ENCODE measurements at regions not wholly inside any gene's neighbourhood (a gene's known extent, or its start where the extent isn't known, plus 50 kb on each side); places are given as distances from the start of the nearest gene placed in this dataset.

DNA sequence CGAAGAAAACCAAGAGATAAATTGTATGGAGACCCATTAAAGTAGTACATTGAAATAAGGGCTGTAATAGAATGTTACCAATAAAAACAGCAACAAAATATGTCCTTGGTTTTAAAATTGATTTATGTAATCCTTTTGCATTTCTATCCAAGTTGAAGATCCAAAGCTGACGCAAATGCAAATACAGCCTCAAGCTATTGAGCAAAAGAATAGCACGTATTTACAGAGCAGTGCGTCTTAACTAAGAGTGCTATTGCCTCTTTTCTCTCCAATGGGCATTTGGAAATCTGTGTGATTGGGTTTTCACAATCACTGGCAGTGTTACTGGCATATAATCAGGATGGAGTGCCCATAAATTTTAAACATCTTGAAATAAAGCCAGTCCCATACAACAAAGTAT lies 417.4 kb downstream of the TLL1 start:
- Mint-ChIP-seq H3K36me3 (no peaks in the 10 kb centered on the region), H3K27me3 (no peaks in the 10 kb centered on the region), H3K9me3 (peaks cover 0 to 1% of the 10 kb centered on the region in 2 donors), H3K27ac (no peak overlapping the region), H3K4me3 (no peak overlapping the region), H3K4me1 (no peaks in the 10 kb centered on the region)
- DNase-seq (no peak), ATAC-seq (replicated peaks) (no peak)

DNA sequence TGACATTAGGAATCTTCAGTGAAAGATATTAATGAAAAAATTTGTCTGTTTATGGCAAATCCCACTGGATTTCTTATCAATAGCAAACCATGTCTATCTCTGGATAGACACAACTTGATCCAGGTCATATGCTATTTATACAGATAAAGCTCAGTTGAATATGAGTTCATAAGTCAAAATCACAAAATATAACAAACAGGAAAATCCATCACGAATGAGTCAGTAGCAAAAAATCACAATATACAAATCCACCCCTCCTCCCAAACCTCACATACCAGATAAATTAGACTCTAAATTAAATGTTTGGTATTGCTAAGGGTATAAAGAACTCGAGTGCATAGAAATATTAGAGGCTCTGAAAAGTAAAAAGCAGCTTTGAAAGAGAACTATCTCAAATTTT lies 420.5 kb downstream of the TLL1 start:
- DNase-seq, result no peak

DNA sequence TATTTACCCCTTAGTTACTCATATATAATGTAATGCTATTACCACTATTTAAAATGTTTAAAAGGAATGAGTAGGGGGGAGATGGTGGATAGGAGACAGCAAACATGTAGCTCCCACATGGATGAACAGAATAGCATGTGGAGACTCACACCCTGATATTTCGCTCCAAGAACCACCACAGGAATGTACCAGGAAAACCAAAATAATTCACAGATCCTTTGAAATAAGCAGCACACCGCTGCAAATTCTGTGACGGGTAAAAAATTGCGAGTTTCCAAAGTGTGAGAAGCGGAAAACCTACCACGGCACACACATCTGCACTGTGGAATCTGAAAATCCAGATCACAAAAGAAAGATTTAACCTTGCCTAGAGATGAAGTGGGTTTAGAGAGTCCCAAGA lies 428.2 kb downstream of the TLL1 start:
- ATAC-seq (replicated peaks), result no peak
- Mint-ChIP-seq H3K4me1 (no peaks in the 10 kb centered on the region), H3K9me3 (peaks cover under 1 to 4% of the 10 kb centered on the region in 2 donors), H3K4me3 (no peak overlapping the region), H3K27ac (no peak overlapping the region), H3K27me3 (no peaks in the 10 kb centered on the region), H3K36me3 (no peaks in the 10 kb centered on the region)
- DNase-seq, result no peak

More for the DNA sequence above, 420.5 kb downstream of the TLL1 start:
- no peak overlapping the region for H3K27ac Mint-ChIP-seq
- ATAC-seq (replicated peaks), result no peak
- H3K4me1 Mint-ChIP-seq, result no peaks in the 10 kb centered on the region
- no peak overlapping the region for H3K4me3 Mint-ChIP-seq
- H3K27me3 Mint-ChIP-seq, result no peaks in the 10 kb centered on the region
- no peaks in the 10 kb centered on the region for H3K36me3 Mint-ChIP-seq
- H3K9me3 Mint-ChIP-seq, result peaks cover 0 to 1% of the 10 kb centered on the region in 2 donors

DNA sequence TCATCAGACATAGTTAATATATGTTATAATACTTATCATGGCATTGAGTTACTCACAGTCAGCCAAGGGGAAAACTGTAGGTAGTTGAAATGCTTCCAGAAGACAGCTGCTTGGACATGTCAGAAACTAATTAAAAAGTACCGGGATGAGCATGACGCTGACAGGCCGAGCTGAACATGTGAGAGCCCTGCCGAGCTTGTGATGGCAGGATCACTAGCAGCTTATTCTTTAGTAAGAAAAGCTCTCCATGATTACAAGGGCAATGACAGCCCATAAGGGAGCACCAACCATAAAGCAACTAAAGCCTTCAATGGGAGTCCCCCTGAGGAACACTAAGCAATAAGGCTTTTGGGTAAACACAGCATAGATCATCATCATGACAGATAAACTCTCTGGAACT lies 435.6 kb downstream of the TLL1 start:
- peaks cover 2 to 6% of the 10 kb centered on the region in 2 donors for H3K9me3 Mint-ChIP-seq
- no peak for DNase-seq
- H3K36me3 Mint-ChIP-seq, result no peaks in the 10 kb centered on the region
- H3K4me1 Mint-ChIP-seq, result no peaks in the 10 kb centered on the region
- H3K27me3 Mint-ChIP-seq, result no peaks in the 10 kb centered on the region
- no peak overlapping the region for H3K27ac Mint-ChIP-seq
- ATAC-seq (replicated peaks), result no peak
- H3K4me3 Mint-ChIP-seq, result no peak overlapping the region

DNA sequence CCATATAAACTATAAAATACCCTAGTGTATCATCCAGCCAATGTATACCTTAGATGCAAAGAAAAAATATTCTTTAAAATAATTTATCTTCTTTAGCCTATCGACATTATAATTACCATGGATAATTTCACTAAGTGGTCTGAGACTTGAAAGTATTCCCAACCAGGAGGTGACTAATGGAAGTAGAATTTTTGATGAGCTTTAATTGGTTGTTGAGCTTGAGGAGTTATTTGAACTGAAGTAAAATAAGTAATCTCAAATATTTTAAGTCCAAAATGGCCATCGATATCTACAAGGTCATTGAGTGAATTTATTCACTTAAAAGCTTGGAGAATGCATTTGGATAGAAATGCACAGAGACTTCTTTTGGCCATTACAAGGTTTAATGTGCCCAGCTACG lies 436.2 kb downstream of the TLL1 start:
- Mint-ChIP-seq H3K27me3 (no peaks in the 10 kb centered on the region), H3K36me3 (no peaks in the 10 kb centered on the region), H3K9me3 (peaks cover 2 to 6% of the 10 kb centered on the region in 2 donors), H3K27ac (no peak overlapping the region), H3K4me3 (no peak overlapping the region), H3K4me1 (no peaks in the 10 kb centered on the region)
- DNase-seq (no peak), ATAC-seq (replicated peaks) (no peak)

DNA sequence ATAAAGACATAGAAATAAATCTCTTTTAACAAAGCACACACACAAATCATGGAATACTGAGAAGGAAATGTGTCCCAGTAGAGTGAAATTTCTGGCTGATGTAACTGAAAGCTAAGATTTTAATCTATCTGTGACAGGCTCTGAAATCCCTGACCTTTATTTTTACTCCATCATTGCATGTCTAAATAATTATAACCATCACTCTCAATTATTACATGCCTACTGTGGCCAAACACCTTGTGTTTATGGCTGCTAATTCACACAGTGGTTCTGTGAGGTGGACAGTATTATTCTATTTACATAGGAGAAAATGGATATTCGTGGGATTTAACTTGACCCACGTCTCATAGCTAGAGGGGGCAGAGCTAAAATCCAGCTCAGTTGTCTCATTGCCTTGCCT lies 438.1 kb downstream of the TLL1 start:
- Mint-ChIP-seq H3K27ac (no peak overlapping the region), H3K4me1 (no peaks in the 10 kb centered on the region), H3K4me3 (no peak overlapping the region), H3K9me3 (peaks cover 2 to 6% of the 10 kb centered on the region in 2 donors), H3K36me3 (no peaks in the 10 kb centered on the region), H3K27me3 (no peaks in the 10 kb centered on the region)
- DNase-seq, result no peak
- ATAC-seq (replicated peaks), result no peak

DNA sequence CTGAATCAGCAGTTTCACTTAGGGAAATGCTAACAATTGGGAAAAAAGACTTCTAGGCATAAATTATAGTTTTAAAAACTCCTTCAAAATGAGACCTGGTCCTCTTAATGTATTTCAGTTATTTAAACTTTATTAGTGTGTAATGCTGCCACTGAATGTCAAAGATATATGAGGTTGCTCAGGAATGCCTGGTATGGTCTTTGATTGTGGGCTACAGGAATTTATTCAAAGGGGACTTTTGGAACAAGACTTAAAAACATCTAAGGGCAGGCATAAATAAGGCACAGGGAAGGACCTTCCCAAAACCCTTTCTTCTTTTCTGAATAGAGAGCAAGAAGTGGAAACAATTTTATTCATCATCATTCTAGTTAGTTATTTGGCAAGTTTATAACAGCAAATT lies 439.1 kb downstream of the TLL1 start:
- H3K27me3 Mint-ChIP-seq, result no peaks in the 10 kb centered on the region
- no peaks in the 10 kb centered on the region for H3K36me3 Mint-ChIP-seq
- no peak overlapping the region for H3K4me3 Mint-ChIP-seq
- DNase-seq, result no peak
- H3K4me1 Mint-ChIP-seq, result no peaks in the 10 kb centered on the region
- ATAC-seq (replicated peaks), result no peak
- H3K27ac Mint-ChIP-seq, result no peak overlapping the region
- peaks cover 0 to 4% of the 10 kb centered on the region in 2 donors for H3K9me3 Mint-ChIP-seq

DNA sequence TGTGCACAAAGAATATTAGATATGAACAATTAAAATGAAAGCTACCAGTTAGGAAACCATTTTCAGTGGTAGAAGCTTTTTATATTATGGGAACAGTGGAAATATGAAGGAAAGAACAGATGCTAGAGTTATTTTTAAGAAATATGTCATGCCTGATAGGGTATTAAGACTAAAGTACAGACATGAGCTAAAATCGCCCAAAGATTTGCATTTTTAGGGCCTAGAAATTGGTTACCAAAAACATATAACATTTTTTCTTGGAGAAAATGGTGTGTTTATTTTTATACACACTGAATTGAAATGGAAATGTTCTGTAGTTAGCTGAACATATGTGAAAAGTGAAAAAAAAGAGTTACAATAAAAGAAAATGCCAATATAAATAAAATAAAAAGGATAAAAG lies 441.9 kb downstream of the TLL1 start:
- Mint-ChIP-seq H3K27me3 (no peaks in the 10 kb centered on the region), H3K36me3 (no peaks in the 10 kb centered on the region), H3K4me3 (no peak overlapping the region), H3K27ac (no peak overlapping the region), H3K9me3 (peaks cover 0 to 5% of the 10 kb centered on the region in 2 donors), H3K4me1 (no peaks in the 10 kb centered on the region)
- DNase-seq, result no peak
- ATAC-seq (replicated peaks), result no peak

DNA sequence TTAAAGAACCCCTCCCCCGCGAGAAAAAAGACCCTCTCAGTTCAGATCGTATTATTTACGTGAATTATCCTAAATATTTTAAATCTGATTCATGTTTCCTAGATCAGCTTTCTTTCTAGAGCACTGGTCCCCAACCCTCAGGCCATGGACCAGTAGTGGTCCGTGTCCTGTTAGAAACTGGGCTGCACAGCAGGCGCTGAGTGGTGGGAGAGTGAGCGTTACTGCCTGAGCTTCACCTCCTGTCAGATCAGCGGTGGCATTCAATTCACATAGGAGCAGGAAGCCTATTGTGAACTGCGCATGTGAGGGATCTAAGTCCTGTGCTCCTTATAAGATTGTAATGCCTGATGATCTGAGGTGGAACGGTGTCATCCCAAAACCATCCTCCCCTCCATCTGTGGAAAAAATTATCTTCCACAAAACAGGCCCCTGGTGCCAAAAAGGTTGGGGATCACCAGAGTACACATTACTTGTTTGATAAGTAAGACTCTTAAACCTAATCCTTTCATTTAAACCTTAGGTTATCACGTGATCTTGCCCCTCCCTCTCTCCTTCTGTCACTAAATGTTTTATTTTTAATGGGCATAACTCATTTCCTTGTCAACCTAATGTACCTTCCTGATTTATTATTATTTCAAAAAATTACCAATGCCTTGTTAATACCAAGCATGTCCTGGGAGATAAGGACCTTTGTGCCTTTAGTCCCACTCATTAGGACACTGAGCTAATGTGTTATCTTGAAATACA lies 442.9 kb downstream of the TLL1 start:
- no peak overlapping the region for H3K27ac Mint-ChIP-seq
- peaks cover 0 to 5% of the 10 kb centered on the region in 2 donors for H3K9me3 Mint-ChIP-seq
- no peaks in the 10 kb centered on the region for H3K36me3 Mint-ChIP-seq
- no peak overlapping the region for H3K4me3 Mint-ChIP-seq
- DNase-seq (no peak), ATAC-seq (replicated peaks) (no peak)
- H3K27me3 Mint-ChIP-seq, result no peaks in the 10 kb centered on the region
- H3K4me1 Mint-ChIP-seq, result no peaks in the 10 kb centered on the region

DNA sequence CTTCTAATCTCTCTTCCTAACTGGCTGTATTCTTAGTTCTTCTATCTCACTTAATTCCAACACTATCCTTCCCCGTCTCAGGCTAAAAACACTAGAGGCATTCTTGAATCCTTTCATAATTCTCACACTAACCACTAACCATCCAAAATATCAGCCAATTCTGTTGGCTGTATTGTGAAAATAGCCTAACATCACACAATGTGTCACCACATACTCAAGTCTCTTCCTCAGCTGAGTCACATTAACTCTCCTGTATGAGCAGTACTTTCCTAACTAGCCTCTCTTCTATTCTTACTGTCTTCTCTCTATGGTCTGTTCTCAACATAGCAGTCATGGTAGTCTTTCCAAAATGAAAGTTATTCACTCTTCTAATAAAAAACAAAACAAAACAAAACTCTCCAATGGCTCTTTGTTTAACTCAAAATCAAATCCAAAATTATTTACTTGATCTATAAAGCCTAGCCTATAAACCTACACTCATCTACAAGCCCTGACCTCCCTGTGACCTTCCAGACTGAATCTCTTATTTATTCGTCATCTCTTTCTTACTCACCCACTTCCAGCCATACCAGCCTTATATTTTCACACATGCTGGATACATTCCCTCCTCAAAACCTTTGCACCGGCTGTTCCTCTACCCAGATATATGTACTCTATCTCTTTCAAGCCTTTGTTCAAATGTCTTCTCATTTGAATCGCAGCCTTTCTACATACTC lies 445.9 kb downstream of the TLL1 start:
- no peak overlapping the region for H3K27ac Mint-ChIP-seq
- no peak overlapping the region for H3K4me3 Mint-ChIP-seq
- H3K36me3 Mint-ChIP-seq, result no peaks in the 10 kb centered on the region
- peaks cover 0 to 7% of the 10 kb centered on the region in 2 donors for H3K9me3 Mint-ChIP-seq
- no peaks in the 10 kb centered on the region for H3K4me1 Mint-ChIP-seq
- H3K27me3 Mint-ChIP-seq, result no peaks in the 10 kb centered on the region
- DNase-seq (no peak), ATAC-seq (replicated peaks) (no peak)

DNA sequence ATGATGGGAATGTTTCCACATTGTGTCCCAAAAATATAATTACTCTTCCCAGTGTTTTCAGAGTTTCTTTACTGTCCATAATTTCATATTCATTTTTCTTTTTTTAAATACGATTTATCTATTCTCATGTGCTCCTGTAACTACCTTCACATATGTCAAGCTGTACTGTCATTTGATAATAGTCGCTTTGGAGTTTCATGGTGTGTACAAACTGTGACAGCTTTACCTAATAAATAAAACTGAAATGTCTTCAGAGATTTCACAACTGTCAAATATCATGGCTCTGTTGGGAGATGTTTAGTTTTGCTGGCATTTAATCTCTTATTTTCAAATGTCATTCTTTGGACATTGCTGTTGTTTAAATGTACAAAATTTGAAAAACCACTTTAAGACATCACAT lies 450.2 kb downstream of the TLL1 start:
- ATAC-seq (replicated peaks) (no peak), DNase-seq (no peak)
- Mint-ChIP-seq H3K4me1 (no peaks in the 10 kb centered on the region), H3K27me3 (no peaks in the 10 kb centered on the region), H3K4me3 (no peak overlapping the region), H3K36me3 (no peaks in the 10 kb centered on the region), H3K27ac (no peak overlapping the region), H3K9me3 (peaks cover 5% of the 10 kb centered on the region in 2 donors)

DNA sequence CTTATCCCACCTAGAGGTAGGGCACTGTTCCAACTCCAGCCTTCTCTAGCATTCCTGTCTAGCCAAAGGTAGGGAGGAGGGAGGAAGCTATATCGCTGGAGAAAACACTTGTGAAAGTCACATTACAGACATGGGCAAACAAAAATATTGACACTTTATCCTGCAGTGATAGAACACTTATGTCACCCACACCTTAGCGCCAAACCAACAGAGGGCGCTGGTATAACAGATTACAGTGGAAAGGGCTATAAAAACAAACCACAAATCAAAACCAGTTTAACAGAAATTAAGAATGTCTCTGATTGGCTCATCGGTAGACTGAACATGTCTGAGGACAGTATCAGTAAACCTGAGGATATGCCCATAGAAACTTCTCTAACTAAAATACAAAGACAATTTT lies 451.3 kb downstream of the TLL1 start:
- no peak overlapping the region for H3K4me3 Mint-ChIP-seq
- no peaks in the 10 kb centered on the region for H3K4me1 Mint-ChIP-seq
- H3K36me3 Mint-ChIP-seq, result no peaks in the 10 kb centered on the region
- ATAC-seq (replicated peaks) (no peak), DNase-seq (no peak)
- peaks cover 4 to 5% of the 10 kb centered on the region in 2 donors for H3K9me3 Mint-ChIP-seq
- no peaks in the 10 kb centered on the region for H3K27me3 Mint-ChIP-seq
- no peak overlapping the region for H3K27ac Mint-ChIP-seq

DNA sequence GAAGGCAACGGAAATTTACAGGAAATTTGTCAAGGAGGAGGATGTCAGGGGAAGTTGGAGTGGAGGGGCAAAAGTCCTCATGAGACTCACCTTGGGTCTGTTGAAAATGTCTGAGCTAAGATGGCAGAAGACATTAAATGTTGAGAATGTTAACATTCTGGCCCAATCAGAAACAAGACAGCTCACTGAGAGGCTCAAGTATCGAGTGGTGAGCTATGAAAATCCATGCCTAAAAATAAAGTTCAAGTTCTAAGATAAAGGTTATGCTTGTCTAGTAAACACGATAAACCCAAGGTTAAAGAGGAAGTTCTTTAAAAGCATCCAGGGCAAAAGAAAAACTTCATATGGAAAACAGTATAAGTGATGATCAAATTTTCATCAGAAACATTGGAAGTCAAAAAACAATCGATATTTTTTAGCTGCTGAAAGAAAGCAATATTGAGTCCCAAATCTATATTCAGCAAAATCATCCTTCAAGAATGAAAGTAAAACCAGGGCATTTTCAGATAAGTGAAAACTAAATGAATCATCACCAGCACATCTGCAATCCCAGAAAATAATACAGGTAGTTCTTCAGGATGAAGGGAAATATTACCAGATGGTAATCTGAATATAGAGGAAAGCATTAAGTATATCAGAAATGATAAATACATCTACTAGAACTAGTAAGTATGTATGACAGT lies 462.4 kb downstream of the TLL1 start:
- Mint-ChIP-seq H3K36me3 (no peaks in the 10 kb centered on the region), H3K9me3 (peaks cover 3 to 9% of the 10 kb centered on the region in 2 donors), H3K27me3 (no peaks in the 10 kb centered on the region), H3K4me1 (no peaks in the 10 kb centered on the region), H3K27ac (no peak overlapping the region), H3K4me3 (no peak overlapping the region)
- no peak for ATAC-seq (replicated peaks)
- DNase-seq, result no peak

DNA sequence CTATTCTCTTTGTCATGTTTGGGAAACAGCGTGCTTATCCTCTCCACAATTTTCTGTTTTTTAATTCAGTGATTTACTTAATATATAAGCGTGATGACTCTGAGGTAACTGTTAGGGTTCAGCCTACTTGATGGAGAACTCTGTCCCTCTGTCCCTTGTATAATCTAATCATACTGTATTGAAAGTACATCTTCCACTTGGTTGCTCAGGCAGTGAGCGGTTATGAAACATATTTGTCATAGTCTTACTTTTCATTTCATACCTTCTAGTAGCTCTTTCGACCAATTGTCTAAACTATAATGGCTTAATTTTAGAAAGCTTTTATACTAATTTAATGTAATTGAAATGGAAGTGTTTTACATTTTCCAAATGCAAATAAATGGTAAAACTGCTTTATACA lies 469.0 kb downstream of the TLL1 start:
- no peak for DNase-seq
- H3K4me3 Mint-ChIP-seq, result no peak overlapping the region
- no peak for ATAC-seq (replicated peaks)
- H3K36me3 Mint-ChIP-seq, result no peaks in the 10 kb centered on the region
- H3K27ac Mint-ChIP-seq, result no peak overlapping the region
- no peaks in the 10 kb centered on the region for H3K9me3 Mint-ChIP-seq
- no peaks in the 10 kb centered on the region for H3K4me1 Mint-ChIP-seq
- H3K27me3 Mint-ChIP-seq, result no peaks in the 10 kb centered on the region

DNA sequence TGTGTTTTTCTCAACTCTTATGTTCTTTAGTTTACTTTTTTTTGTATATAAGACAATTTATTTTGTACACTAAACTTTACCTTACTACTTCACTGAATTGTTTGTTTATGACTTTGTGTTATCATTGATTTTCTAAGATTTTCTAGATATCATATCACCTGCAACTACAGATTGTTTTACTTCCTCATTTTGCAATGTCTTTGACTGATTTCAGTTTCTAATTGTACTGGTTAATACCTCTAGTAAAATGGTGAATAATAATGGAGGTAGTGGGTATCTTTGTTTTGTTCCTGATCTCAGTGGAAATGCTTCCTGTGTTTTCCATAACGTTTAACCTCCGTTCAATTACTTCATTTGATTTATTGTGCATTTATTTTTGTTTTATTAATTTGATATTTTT lies 490.2 kb downstream of the TLL1 start:
- H3K4me1 Mint-ChIP-seq, result no peaks in the 10 kb centered on the region
- H3K27me3 Mint-ChIP-seq, result no peaks in the 10 kb centered on the region
- ATAC-seq (replicated peaks), result no peak
- DNase-seq, result no peak
- H3K4me3 Mint-ChIP-seq, result no peak overlapping the region
- no peaks in the 10 kb centered on the region for H3K36me3 Mint-ChIP-seq
- H3K9me3 Mint-ChIP-seq, result peaks cover 4 to 7% of the 10 kb centered on the region in 2 donors
- no peak overlapping the region for H3K27ac Mint-ChIP-seq
